GM10248 (cell line): ENCODE measurements at regions not wholly inside any gene's neighbourhood (a gene's known extent, or its start where the extent isn't known, plus 50 kb on each side); places are given as distances from the start of the nearest gene placed in this dataset.

Experiments
- CTCF ChIA-PET: fragments of 300-600 bp; sonication (Branson Sonifier 250); formaldehyde crosslinking; extraction: SDS; loops from one replicate; lab custom pipeline; 2021; ENCODE audit warnings: antibody characterized with exemption; lab: Yijun Ruan, JAX
- POLR2A ChIA-PET: fragments of 350-650 bp; sonication (Branson Sonifier 250); formaldehyde crosslinking; extraction: SDS; loops from one replicate; lab custom pipeline; 2020; ENCODE audit warnings: antibody characterized with exemption; lab: Yijun Ruan, JAX
- DNase-seq: peaks from one replicate; pipeline ENCODE4 v3.0.0; 2012; ENCODE audit errors: extremely low spot score
- CTCF ChIP-seq: IDR thresholded peaks from 2 replicates; pipeline ENCODE4 v1.5.1; 2012; ENCODE audit warnings: mild to moderate bottlenecking, low read depth; ENCODE audit errors: extremely low read depth, missing control alignments, control extremely low read depth

GRCh38 chr6:137756788-137757187, 110.3 kb upstream of the TNFAIP3 start:
- TF ChIP-seq CTCF: no peak
- ChIA-PET CTCF (interaction anchor here (1.2 to 2.2 kb wide), 2 partner anchors 11 to 184 kb away, joined by 3 to 6 read pairs; no protein-coding TSS in a partner anchor), POLR2A (no interaction called here)
- DNase-seq: no peak

GRCh38 chr6:137758661-137759060, 108.4 kb upstream of the TNFAIP3 start:
- ChIA-PET POLR2A (no interaction called here), CTCF (interaction anchor here (0.9 to 3.0 kb wide), 6 partner anchors 9 to 182 kb away, joined by 3 to 10 read pairs (median 6); no protein-coding TSS in a partner anchor)
- DNase-seq: no peak
- no peak for TF ChIP-seq CTCF

- CTCF ChIA-PET: interaction anchor here (0.8 to 3.0 kb wide), 10 partner anchors 8 to 62 kb away, joined by 3 to 10 read pairs (median 6); no protein-coding TSS in a partner anchor
- POLR2A ChIA-PET: no interaction called here
- no peak for TF ChIP-seq CTCF
- DNase-seq: no peak
Measured at GRCh38 chr6:137759624-137760023, 107.4 kb upstream of the TNFAIP3 start.

GRCh38 chr6:137761072-137761471, 106.0 kb upstream of the TNFAIP3 start:
- no peak for TF ChIP-seq CTCF
- POLR2A ChIA-PET: no interaction called here
- no peak for DNase-seq
- CTCF ChIA-PET: interaction anchor here (1.0 to 3.0 kb wide), 11 partner anchors 7 to 105 kb away, joined by 3 to 11 read pairs (median 7); no protein-coding TSS in a partner anchor

- POLR2A ChIA-PET: no interaction called here
- no peak for TF ChIP-seq CTCF
- CTCF ChIA-PET: interaction anchor here (0.9 to 2.3 kb wide), 9 partner anchors 10 to 104 kb away, joined by 3 to 11 read pairs (median 4); no protein-coding TSS in a partner anchor
- no peak for DNase-seq
Measured at GRCh38 chr6:137761487-137761886, 105.6 kb upstream of the TNFAIP3 start.

- ChIA-PET CTCF (interaction anchor here (0.7 to 2.0 kb wide), 6 partner anchors 11 to 183 kb away, joined by 3 to 8 read pairs (median 3); no protein-coding TSS in a partner anchor), POLR2A (no interaction called here)
- DNase-seq: no peak
- no peak for TF ChIP-seq CTCF
Measured at GRCh38 chr6:137762168-137763090, 104.6 kb upstream of the TNFAIP3 start.
